Ishikawa (cell line): ENCODE measurements at regions not wholly inside any gene's neighbourhood (a gene's known extent, or its start where the extent isn't known, plus 50 kb on each side); places are given as distances from the start of the nearest gene placed in this dataset.

Source experiments
- CEBPB ChIP-seq: IDR thresholded peaks from 2 replicates; pipeline ENCODE4 v1.6.1; 2012
- CREB1 ChIP-seq: IDR thresholded peaks from 2 replicates; pipeline ENCODE4 v1.6.1; 2012; ENCODE audit warnings: low read depth
- EGR1 ChIP-seq: IDR thresholded peaks from 2 replicates; pipeline ENCODE4 v1.6.1; 2012
- EP300 ChIP-seq: IDR thresholded peaks from 2 replicates; pipeline ENCODE4 v1.6.1; 2012; ENCODE audit warnings: borderline replicate concordance
- FOXM1 ChIP-seq: IDR thresholded peaks from 2 replicates; pipeline ENCODE4 v1.6.1; 2012; ENCODE audit warnings: low read depth, borderline replicate concordance
- NFIC ChIP-seq: IDR thresholded peaks from 2 replicates; pipeline ENCODE4 v1.6.1; 2012
- RAD21 ChIP-seq: IDR thresholded peaks from 2 replicates; pipeline ENCODE4 v1.6.1; 2012; ENCODE audit warnings: low read depth
- TAF1 ChIP-seq: IDR thresholded peaks from 2 replicates; pipeline ENCODE4 v1.6.1; 2012; ENCODE audit warnings: low read depth, mild to moderate bottlenecking
- TCF12 ChIP-seq: IDR thresholded peaks from 2 replicates; pipeline ENCODE4 v1.6.1; 2012; ENCODE audit warnings: low read depth
- TEAD4 ChIP-seq: IDR thresholded peaks from 2 replicates; pipeline ENCODE4 v1.6.1; 2012
- YY1 ChIP-seq: IDR thresholded peaks from 2 replicates; pipeline ENCODE4 v1.6.1; 2012; ENCODE audit warnings: low read depth
- ZBTB7A ChIP-seq: IDR thresholded peaks from 2 replicates; pipeline ENCODE4 v1.6.1; 2012; ENCODE audit warnings: low read depth
- TF ChIP-seq, protein P1 (sequence below): IDR thresholded peaks from 2 replicates; pipeline ENCODE4 v1.6.1; 2012; ENCODE audit warnings: low read depth, mild to moderate bottlenecking
- TF ChIP-seq, protein P2 (sequence below): IDR thresholded peaks from 2 replicates; pipeline ENCODE4 v1.6.1; 2012
- TF ChIP-seq, protein P3 (sequence below): IDR thresholded peaks from 2 replicates; pipeline ENCODE4 v1.6.1; 2012

DNA sequence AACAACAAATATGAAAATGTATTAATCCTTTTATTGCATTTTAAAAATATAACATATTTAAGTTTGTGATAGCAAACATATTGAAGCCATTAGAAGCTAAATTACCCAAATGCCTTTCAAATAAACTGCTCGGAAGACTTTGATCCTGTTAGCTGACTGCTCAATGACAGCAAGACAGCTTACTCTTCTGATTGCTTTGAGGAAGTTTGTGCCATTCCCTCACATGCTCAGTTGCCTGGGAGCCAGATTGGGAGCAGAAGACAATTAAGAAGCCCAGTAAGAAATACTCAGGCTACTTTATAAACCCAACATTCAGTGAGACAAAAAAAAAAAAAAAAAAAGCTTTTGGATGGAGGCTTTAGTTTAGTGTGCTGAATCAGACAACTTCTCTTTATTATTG is 407.1 kb upstream of the SOX11 start:
- no peak for TF ChIP-seq CEBPB
- no peak for TF ChIP-seq EGR1
- TF ChIP-seq TEAD4, result no peak

DNA sequence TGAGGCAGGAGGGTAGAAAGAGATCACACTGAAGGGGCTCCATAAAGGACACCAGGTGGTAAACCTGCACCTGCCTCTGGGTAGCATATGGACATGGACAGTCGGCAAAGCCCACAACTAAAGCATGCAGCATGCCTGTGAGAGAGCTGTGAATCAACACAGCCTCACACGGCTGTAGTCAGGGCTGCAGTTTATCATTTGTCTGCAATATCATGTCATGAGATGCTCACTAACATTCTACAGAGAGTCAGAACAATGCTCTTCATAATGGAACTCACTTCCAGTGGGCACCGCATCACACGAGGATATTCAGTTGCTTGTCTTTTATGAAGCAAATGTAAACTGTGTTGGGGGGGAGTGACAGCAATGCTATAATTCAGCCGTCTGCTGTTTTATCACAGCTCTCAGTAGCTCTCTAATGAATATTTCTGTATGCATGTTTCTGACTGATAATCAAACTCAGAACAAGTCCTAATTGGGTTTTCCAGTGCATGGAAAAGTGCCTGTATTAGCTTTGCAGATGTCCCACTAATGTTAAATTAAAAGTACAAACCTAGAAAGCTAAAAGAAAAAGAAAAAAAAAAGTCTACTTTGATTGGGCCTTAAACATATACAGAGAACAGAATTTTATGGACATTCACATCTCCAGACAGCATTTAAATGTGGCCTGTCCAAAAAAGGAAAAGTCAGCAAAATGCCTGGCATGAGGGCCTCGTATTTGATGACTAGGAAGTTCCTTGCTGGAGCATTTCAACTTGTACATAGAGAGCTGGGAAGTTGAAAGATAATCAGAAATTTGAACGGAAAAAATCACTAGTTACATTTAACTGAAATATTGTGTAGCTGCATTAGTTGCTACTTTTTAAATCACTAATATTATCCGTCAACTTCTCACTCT is 406.1 kb upstream of the SOX11 start:
- TF ChIP-seq, protein P1, sequence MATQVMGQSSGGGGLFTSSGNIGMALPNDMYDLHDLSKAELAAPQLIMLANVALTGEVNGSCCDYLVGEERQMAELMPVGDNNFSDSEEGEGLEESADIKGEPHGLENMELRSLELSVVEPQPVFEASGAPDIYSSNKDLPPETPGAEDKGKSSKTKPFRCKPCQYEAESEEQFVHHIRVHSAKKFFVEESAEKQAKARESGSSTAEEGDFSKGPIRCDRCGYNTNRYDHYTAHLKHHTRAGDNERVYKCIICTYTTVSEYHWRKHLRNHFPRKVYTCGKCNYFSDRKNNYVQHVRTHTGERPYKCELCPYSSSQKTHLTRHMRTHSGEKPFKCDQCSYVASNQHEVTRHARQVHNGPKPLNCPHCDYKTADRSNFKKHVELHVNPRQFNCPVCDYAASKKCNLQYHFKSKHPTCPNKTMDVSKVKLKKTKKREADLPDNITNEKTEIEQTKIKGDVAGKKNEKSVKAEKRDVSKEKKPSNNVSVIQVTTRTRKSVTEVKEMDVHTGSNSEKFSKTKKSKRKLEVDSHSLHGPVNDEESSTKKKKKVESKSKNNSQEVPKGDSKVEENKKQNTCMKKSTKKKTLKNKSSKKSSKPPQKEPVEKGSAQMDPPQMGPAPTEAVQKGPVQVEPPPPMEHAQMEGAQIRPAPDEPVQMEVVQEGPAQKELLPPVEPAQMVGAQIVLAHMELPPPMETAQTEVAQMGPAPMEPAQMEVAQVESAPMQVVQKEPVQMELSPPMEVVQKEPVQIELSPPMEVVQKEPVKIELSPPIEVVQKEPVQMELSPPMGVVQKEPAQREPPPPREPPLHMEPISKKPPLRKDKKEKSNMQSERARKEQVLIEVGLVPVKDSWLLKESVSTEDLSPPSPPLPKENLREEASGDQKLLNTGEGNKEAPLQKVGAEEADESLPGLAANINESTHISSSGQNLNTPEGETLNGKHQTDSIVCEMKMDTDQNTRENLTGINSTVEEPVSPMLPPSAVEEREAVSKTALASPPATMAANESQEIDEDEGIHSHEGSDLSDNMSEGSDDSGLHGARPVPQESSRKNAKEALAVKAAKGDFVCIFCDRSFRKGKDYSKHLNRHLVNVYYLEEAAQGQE, result no peak
- no peak for TF ChIP-seq NFIC
- no peak for TF ChIP-seq TAF1
- TF ChIP-seq TEAD4, result no peak
- TF ChIP-seq CREB1, result no peak
- TF ChIP-seq ZBTB7A, result no peak
- no peak for TF ChIP-seq EGR1
- TF ChIP-seq, protein P2, sequence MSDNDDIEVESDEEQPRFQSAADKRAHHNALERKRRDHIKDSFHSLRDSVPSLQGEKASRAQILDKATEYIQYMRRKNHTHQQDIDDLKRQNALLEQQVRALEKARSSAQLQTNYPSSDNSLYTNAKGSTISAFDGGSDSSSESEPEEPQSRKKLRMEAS, result no peak
- no peak for TF ChIP-seq FOXM1

DNA sequence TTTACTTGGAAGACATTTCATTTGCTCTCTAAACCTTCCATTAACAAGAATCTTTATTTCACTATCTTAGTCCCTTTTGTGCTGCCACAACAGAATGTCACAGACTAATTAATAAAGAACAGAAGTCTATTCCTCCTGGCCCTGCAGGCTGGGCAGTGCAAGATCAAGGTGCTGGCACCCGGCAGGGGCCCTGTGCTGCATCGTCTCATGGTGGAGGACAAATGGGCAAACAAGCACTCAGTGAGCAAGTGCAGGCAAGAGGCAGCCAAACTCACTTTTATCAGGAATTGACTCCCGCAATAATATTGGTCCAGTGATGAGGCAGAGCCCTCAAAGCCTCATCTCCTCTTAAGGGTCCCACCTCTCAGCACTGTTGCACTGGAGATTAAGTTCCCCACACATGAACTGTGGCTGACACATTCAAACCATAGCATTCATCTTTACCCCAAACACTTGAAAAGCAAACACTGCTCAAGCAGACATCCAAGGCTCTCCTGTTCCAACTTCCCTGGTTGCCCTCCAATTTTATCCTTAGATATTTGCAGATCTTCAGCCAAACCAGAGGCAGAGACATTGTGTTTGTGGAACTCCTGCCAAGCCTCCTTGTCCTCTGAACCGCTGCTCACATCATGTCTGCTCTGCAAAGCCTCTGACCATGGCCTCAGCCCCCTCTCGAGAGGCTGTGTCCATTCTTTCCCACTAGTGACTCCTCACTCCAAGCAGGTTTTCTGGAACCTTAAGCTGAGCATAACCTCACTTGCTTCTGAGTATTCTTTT is 404.4 kb upstream of the SOX11 start:
- TF ChIP-seq YY1 (no peak), CREB1 (no peak), RAD21 (no peak), NFIC (no peak), TAF1 (no peak), ZBTB7A (no peak), EGR1 (no peak), EP300 (no peak)
- TF ChIP-seq, protein P3, sequence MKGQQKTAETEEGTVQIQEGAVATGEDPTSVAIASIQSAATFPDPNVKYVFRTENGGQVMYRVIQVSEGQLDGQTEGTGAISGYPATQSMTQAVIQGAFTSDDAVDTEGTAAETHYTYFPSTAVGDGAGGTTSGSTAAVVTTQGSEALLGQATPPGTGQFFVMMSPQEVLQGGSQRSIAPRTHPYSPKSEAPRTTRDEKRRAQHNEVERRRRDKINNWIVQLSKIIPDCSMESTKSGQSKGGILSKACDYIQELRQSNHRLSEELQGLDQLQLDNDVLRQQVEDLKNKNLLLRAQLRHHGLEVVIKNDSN, result no peak
- TF ChIP-seq, protein P1, result no peak

DNA sequence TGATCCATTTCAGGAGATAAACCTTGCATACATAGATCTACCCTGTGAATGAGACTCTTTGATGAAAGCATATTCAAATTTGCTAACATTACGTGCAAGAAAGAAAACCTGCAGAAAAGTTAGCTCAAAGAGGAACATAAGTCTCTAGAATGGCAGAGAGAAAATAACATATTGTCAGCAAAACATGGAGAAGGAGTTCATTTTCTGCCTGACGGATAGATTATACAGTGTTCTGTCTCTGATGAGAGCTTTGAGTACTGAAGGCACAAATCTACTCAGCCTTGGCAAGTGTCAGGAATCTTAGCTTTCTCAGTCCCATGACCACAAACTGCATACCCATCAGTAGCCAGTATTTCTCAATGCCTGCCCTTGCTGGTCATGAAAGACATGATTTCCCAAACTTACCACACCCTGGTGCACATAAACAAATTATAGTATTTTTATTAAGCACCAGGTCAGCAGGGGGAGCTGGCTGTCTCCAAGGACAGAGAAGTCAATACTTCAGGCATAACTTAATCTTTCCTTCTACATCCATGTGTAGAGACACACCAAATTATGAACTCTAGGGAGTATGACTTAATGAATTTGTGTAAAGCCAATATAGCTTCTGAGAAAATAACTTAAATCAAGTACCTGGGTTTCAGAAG is 401.2 kb upstream of the SOX11 start:
- TF ChIP-seq, protein P2, result no peak
- TF ChIP-seq TEAD4 (no peak), TCF12 (no peak), RAD21 (no peak), ZBTB7A (no peak), YY1 (no peak), CREB1 (no peak), TAF1 (no peak), CEBPB (no peak), NFIC (no peak), EP300 (no peak), EGR1 (no peak), FOXM1 (no peak)
- TF ChIP-seq, protein P1, result no peak
- TF ChIP-seq, protein P3, result no peak
